MM.1S (cell line): ENCODE measurements at regions not wholly inside any gene's neighbourhood (a gene's known extent, or its start where the extent isn't known, plus 50 kb on each side); places are given as distances from the start of the nearest gene placed in this dataset.
A peak's percentile ranks its signal among the peaks of the same experiment; 100 is the strongest.

Experiments used
- DNase-seq: peaks from one replicate; pipeline ENCODE4 v3.0.0-alpha.2; 2015
- H2AFZ ChIP-seq: fragments of 300-600 bp; sonication (generic); 2 replicates; pipeline ENCODE4 v1.6.0; 2016; ENCODE audit warnings: antibody characterized with exemption, low read length
- H3F3A ChIP-seq: fragments of 300-600 bp; sonication (generic); 2 replicates; pipeline ENCODE4 v1.6.1; 2016; ENCODE audit warnings: mild to moderate bottlenecking, antibody characterized with exemption, low read length, moderate library complexity, mixed read lengths; ENCODE audit not compliant: insufficient read depth
- H3K27ac ChIP-seq: fragments of 300-600 bp; sonication (generic); 2 replicates; pipeline ENCODE4 v1.5.1; 2016; ENCODE audit warnings: mild to moderate bottlenecking, low read length
- H3K27me3 ChIP-seq: fragments of 300-600 bp; sonication (generic); replicated peaks from 2 replicates; pipeline ENCODE4 v1.6.0; 2016; ENCODE audit warnings: low read length; ENCODE audit not compliant: insufficient read depth
- H3K36me3 ChIP-seq: fragments of 300-600 bp; sonication (generic); replicated peaks from 2 replicates; pipeline ENCODE4 v1.6.1; 2016; ENCODE audit warnings: mild to moderate bottlenecking, low read length, mixed read lengths; ENCODE audit not compliant: insufficient read depth
- H3K4me1 ChIP-seq: fragments of 300-600 bp; sonication (generic); 2 replicates; pipeline ENCODE4 v1.6.1; 2016; ENCODE audit warnings: low read length, mixed read lengths
- H3K4me2 ChIP-seq: fragments of 300-600 bp; sonication (generic); 2 replicates; pipeline ENCODE4 v1.6.0; 2016; ENCODE audit warnings: low read depth, low read length
- H3K4me3 ChIP-seq: fragments of 300-600 bp; sonication (generic); 2 replicates; pipeline ENCODE4 v1.5.1; 2016; ENCODE audit warnings: low read length, mixed read lengths
- H3K79me2 ChIP-seq: fragments of 300-600 bp; sonication (generic); 2 replicates; pipeline ENCODE4 v1.6.1; 2016; ENCODE audit warnings: mixed run types, low read length, mixed read lengths
- H3K9ac ChIP-seq: fragments of 300-600 bp; sonication (generic); 2 replicates; pipeline ENCODE4 v1.6.1; 2016; ENCODE audit warnings: low read length, mixed read lengths
- H3K9me2 ChIP-seq: fragments of 300-600 bp; sonication (generic); replicated peaks from 2 replicates; pipeline ENCODE4 v1.6.1; 2016; ENCODE audit warnings: mild to moderate bottlenecking, low read length, mixed read lengths; ENCODE audit not compliant: insufficient read depth
- H3K9me3 ChIP-seq: fragments of 300-600 bp; sonication (generic); replicated peaks from 2 replicates; pipeline ENCODE4 v1.6.1; 2016; ENCODE audit warnings: mild to moderate bottlenecking, low read length, mixed read lengths; ENCODE audit not compliant: insufficient read depth
- H4K20me1 ChIP-seq: fragments of 300-600 bp; sonication (generic); 2 replicates; pipeline ENCODE4 v1.6.1; 2016; ENCODE audit warnings: mild to moderate bottlenecking, low read length, moderate library complexity, mixed read lengths; ENCODE audit not compliant: insufficient read depth
- EZH2 ChIP-seq: fragments of 300-600 bp; sonication (generic); optimal IDR thresholded peaks from 2 replicates; pipeline ENCODE3; 2017; ENCODE audit warnings: low read depth, mild to moderate bottlenecking, antibody characterized with exemption, low read length, mixed read lengths
- EZH2phosphoT487 ChIP-seq: fragments of 300-600 bp; sonication (generic); IDR thresholded peaks from 2 replicates; pipeline ENCODE4 v1.6.1; 2018; ENCODE audit warnings: antibody characterized with exemption, low read length
- TF ChIP-seq, protein P1 (sequence below): fragments of 300-600 bp; sonication (generic); IDR thresholded peaks from 2 replicates; pipeline ENCODE4 v1.5.1; 2016; ENCODE audit warnings: antibody characterized with exemption, low read length, mixed read lengths

DNA sequence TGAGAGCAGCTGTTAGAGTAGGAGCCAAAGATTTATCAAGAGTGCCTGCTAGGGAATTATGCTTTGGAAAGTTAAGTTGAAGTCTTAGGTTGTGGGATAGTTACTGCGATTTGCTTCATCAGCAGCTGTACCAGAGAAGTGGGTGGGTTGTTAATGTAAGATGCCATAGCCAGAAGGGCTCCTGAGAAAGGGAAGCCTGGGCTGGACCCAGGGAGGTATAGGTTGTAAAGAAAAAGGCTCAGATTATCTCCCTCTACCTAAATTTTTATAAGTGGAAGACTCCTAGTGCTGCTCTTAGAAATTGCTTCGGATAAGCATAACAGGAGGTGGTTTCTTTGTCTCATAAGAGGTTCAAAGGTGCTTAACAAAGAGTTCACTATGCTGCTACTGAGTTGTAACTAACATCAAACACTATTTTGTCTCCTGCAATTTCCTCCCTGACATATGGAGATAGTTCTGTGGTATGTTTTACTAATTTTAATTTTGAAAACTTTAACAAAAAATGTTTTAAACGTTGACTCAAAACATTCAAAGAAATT lies 356.9 kb downstream of the DTHD1 start:
- Histone ChIP-seq H3K9me2 (no peaks in the 10 kb centered on the region), H3K27me3 (no peaks in the 10 kb centered on the region), H3K4me2 (no peak overlapping the region), H3K4me3 (no peak overlapping the region), H3K4me1 (no peaks in the 10 kb centered on the region), H2AFZ (no peak overlapping the region), H3F3A (no peaks in the 10 kb centered on the region), H3K9me3 (no peaks in the 10 kb centered on the region), H3K27ac (no peak overlapping the region), H3K9ac (no peak overlapping the region), H3K79me2 (no peaks in the 10 kb centered on the region), H3K36me3 (no peaks in the 10 kb centered on the region), H4K20me1 (no peaks in the 10 kb centered on the region)
- TF ChIP-seq EZH2 (no peak), EZH2phosphoT487 (no peak)
- TF ChIP-seq, protein P1, sequence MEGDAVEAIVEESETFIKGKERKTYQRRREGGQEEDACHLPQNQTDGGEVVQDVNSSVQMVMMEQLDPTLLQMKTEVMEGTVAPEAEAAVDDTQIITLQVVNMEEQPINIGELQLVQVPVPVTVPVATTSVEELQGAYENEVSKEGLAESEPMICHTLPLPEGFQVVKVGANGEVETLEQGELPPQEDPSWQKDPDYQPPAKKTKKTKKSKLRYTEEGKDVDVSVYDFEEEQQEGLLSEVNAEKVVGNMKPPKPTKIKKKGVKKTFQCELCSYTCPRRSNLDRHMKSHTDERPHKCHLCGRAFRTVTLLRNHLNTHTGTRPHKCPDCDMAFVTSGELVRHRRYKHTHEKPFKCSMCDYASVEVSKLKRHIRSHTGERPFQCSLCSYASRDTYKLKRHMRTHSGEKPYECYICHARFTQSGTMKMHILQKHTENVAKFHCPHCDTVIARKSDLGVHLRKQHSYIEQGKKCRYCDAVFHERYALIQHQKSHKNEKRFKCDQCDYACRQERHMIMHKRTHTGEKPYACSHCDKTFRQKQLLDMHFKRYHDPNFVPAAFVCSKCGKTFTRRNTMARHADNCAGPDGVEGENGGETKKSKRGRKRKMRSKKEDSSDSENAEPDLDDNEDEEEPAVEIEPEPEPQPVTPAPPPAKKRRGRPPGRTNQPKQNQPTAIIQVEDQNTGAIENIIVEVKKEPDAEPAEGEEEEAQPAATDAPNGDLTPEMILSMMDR, result no peak
- no peak for DNase-seq

GRCh38 chr4:36640876-36641275 lies 359.5 kb downstream of the DTHD1 start:
- Histone ChIP-seq H3K27ac (no peak overlapping the region), H3K4me2 (no peak overlapping the region), H3K4me1 (no peaks in the 10 kb centered on the region), H4K20me1 (no peaks in the 10 kb centered on the region), H3K36me3 (no peaks in the 10 kb centered on the region), H3K4me3 (no peak overlapping the region), H2AFZ (no peak overlapping the region), H3K9me3 (no peaks in the 10 kb centered on the region), H3K27me3 (no peaks in the 10 kb centered on the region), H3K9me2 (no peaks in the 10 kb centered on the region), H3K9ac (no peak overlapping the region), H3K79me2 (no peaks in the 10 kb centered on the region), H3F3A (no peaks in the 10 kb centered on the region)
- no peak for DNase-seq
- TF ChIP-seq EZH2 (no peak), EZH2phosphoT487 (no peak)
- TF ChIP-seq, protein P1, result no peak

- H3K27me3 ChIP-seq, result no peaks in the 10 kb centered on the region
- H3K4me3 ChIP-seq, result no peak overlapping the region
- no peaks in the 10 kb centered on the region for H4K20me1 ChIP-seq
- TF ChIP-seq EZH2, result no peak
- TF ChIP-seq EZH2phosphoT487, result no peak
- TF ChIP-seq, protein P1, result no peak
- H3F3A ChIP-seq, result no peaks in the 10 kb centered on the region
- H3K9me3 ChIP-seq, result no peaks in the 10 kb centered on the region
- peak; percentile 41 for DNase-seq
- H3K4me1 ChIP-seq, result no peaks in the 10 kb centered on the region
- no peaks in the 10 kb centered on the region for H3K36me3 ChIP-seq
- H3K9me2 ChIP-seq, result no peaks in the 10 kb centered on the region
- H3K27ac ChIP-seq, result no peak overlapping the region
- no peak overlapping the region for H3K4me2 ChIP-seq
- no peak overlapping the region for H2AFZ ChIP-seq
- H3K9ac ChIP-seq, result no peak overlapping the region
- no peaks in the 10 kb centered on the region for H3K79me2 ChIP-seq
Measured at GRCh38 chr4:36651253-36651652, 369.8 kb downstream of the DTHD1 start.
